A549 (cell line): ENCODE measurements at regions not wholly inside any gene's neighbourhood (a gene's known extent, or its start where the extent isn't known, plus 50 kb on each side); places are given as distances from the start of the nearest gene placed in this dataset.

ENCODE experiments used
- ATAC-seq, 2 experiments: fragments of 200-7000 bp in 1 of 2; fragments of >200 bp in 1 of 2; cut with Nextera tagmentation in 1 of 2; cut with Tn5 transposase in 1 of 2; 3 replicates each; pipeline versions ENCODE4 v1.8.0 to v1.9.1; 2018 to 2020; ENCODE audit warnings: mild to moderate bottlenecking in 1 of 2, moderate library complexity in 1 of 2
- CTCF ChIA-PET: fragments of 300-600 bp; sonication (Branson Sonifier 250); formaldehyde crosslinking; extraction: SDS; loops from one replicate; lab custom pipeline; 2021; ENCODE audit warnings: antibody characterized with exemption, inconsistent platforms; lab: Yijun Ruan, JAX
- POLR2A ChIA-PET: fragments of 350-600 bp; formaldehyde crosslinking; extraction: SDS; loops from one replicate; lab custom pipeline; 2021; ENCODE audit warnings: antibody characterized with exemption, inconsistent platforms; lab: Yijun Ruan, JAX
- DNase-seq, 2 experiments: peaks; one replicate each; pipeline versions ENCODE4 v3.0.0 to v3.0.0-alpha.2; 2011 to 2016; ENCODE audit warnings: low read depth in 1 of 2, low spot score in 1 of 2
- FAIRE-seq: peaks from 2 replicates; lab custom pipeline; 2011; peaks lifted over from hg19 to GRCh38; lab: Jason Lieb, UNC
- H3K27ac ChIP-seq, 2 experiments: fragments of >200 bp; sonication (Bioruptor Twin); formaldehyde crosslinking; 3 replicates each; pipeline ENCODE4 v1.5.1; 2016 to 2017
- H3K4me1 ChIP-seq: fragments of >200 bp; sonication (Bioruptor Twin); formaldehyde crosslinking; 3 replicates; pipeline ENCODE4 v1.6.1; 2016
- H3K4me2 ChIP-seq: fragments of >200 bp; sonication (Bioruptor Twin); formaldehyde crosslinking; 3 replicates; pipeline ENCODE4 v1.6.1; 2016
- H3K4me3 ChIP-seq: fragments of >200 bp; sonication (Bioruptor Twin); formaldehyde crosslinking; 3 replicates; pipeline ENCODE4 v1.5.1; 2016
- H3K9me3 ChIP-seq: fragments of >200 bp; sonication (Bioruptor Twin); formaldehyde crosslinking; 3 replicates; pipeline ENCODE4 v1.6.1; 2016
- BCL3 ChIP-seq: fragments of >200 bp; sonication (Bioruptor Twin); formaldehyde crosslinking; IDR thresholded peaks from 3 replicates; pipeline ENCODE4 v1.6.1; 2016
- CBX2 ChIP-seq: fragments of 200-600 bp; sonication (generic); IDR thresholded peaks from 2 replicates; pipeline ENCODE4 v1.6.1; 2016; ENCODE audit warnings: low read depth, mild to moderate bottlenecking, borderline replicate concordance
- CBX8 ChIP-seq: fragments of 200-600 bp; sonication (generic); IDR thresholded peaks from 2 replicates; pipeline ENCODE4 v1.6.1; 2016
- EHF ChIP-seq: fragments of 250-450 bp; sonication (Bioruptor Pico); IDR thresholded peaks from 2 replicates; pipeline ENCODE4 v1.5.0; 2020; ENCODE audit warnings: mild to moderate bottlenecking
- EP300 ChIP-seq, 2 experiments: fragments of >200 bp; sonication (Bioruptor Twin); formaldehyde crosslinking; IDR thresholded peaks; 2 replicates in 1 of 2; 3 replicates in 1 of 2; pipeline ENCODE4 v1.6.1; 2016 to 2017
- ESRRA ChIP-seq: fragments of 150-350 bp; IDR thresholded peaks from 2 replicates; pipeline ENCODE4 v1.6.1; 2014; ENCODE audit warnings: mild to moderate bottlenecking, low read length, borderline replicate concordance
- FOXS1 ChIP-seq: fragments of 250-450 bp; sonication (Bioruptor Pico); IDR thresholded peaks from 2 replicates; pipeline ENCODE4 v1.5.0; 2020; ENCODE audit warnings: mild to moderate bottlenecking, moderate library complexity
- HEYL ChIP-seq: fragments of 250-450 bp; sonication (Bioruptor Pico); IDR thresholded peaks from 2 replicates; pipeline ENCODE4 v1.8.0; 2021; ENCODE audit warnings: mild to moderate bottlenecking, moderate library complexity
- JUN ChIP-seq, 2 experiments: fragments of >200 bp; sonication (Bioruptor Twin); formaldehyde crosslinking; IDR thresholded peaks; 2 replicates in 1 of 2; 3 replicates in 1 of 2; pipeline ENCODE4 v1.6.1; 2016 to 2017
- KDM1A ChIP-seq: fragments of 200-600 bp; sonication (generic); IDR thresholded peaks from 2 replicates; pipeline ENCODE4 v1.6.1; 2016; ENCODE audit warnings: low read depth, mild to moderate bottlenecking
- MAFK ChIP-seq: fragments of 450-650 bp; IDR thresholded peaks from 2 replicates; pipeline ENCODE4 v1.6.1; 2014; ENCODE audit not compliant: partially characterized antibody
- MAX ChIP-seq: IDR thresholded peaks from 2 replicates; pipeline ENCODE4 v1.6.1; 2012
- MAZ ChIP-seq: fragments of 150-350 bp; IDR thresholded peaks from 2 replicates; pipeline ENCODE4 v1.6.1; 2014; ENCODE audit warnings: antibody characterized with exemption, low read depth, low read length, borderline replicate concordance
- NPAS2 ChIP-seq: fragments of 250-450 bp; sonication (Bioruptor Pico); IDR thresholded peaks from 2 replicates; pipeline ENCODE4 v1.8.0; 2022; ENCODE audit warnings: mild to moderate bottlenecking, moderate library complexity, borderline replicate concordance
- NR3C1 ChIP-seq: fragments of >200 bp; sonication (Bioruptor Twin); formaldehyde crosslinking; IDR thresholded peaks from 3 replicates; pipeline ENCODE4 v1.6.1; 2017
- RCOR1 ChIP-seq: fragments of 150-350 bp; IDR thresholded peaks from 2 replicates; pipeline ENCODE4 v1.6.1; 2014; ENCODE audit warnings: antibody characterized with exemption, low read length, low read depth
- RNF2 ChIP-seq: fragments of 200-600 bp; sonication (generic); IDR thresholded peaks from 2 replicates; pipeline ENCODE4 v1.6.1; 2016; ENCODE audit warnings: low read depth, mild to moderate bottlenecking, antibody characterized with exemption, moderate library complexity, borderline replicate concordance
- USF2 ChIP-seq: fragments of 450-650 bp; IDR thresholded peaks from 2 replicates; pipeline ENCODE4 v1.6.1; 2014; ENCODE audit warnings: antibody characterized with exemption
- ZFP36 ChIP-seq: fragments of 450-650 bp; IDR thresholded peaks from 2 replicates; pipeline ENCODE4 v1.6.1; 2014; ENCODE audit warnings: borderline replicate concordance; ENCODE audit not compliant: partially characterized antibody
- WGBS: methylation state at CpG from one replicate; pipeline ENCODE4 v1.1.6; 2017; ENCODE audit errors: missing lambda C conversion rate; 5-methylcytosine and 5-hydroxymethylcytosine counted together
- TF ChIP-seq, protein P1 (sequence below): fragments of 200-600 bp; sonication (generic); IDR thresholded peaks from 2 replicates; pipeline ENCODE4 v1.6.1; 2016; ENCODE audit warnings: antibody characterized with exemption, mild to moderate bottlenecking, moderate library complexity
- TF ChIP-seq, protein P2 (sequence below): fragments of >200 bp; sonication (Bioruptor Twin); formaldehyde crosslinking; IDR thresholded peaks from 3 replicates; pipeline ENCODE4 v1.5.1; 2016

- no peak overlapping the region for H3K4me2 ChIP-seq
- no peak for FAIRE-seq
- no peak overlapping the region for H3K27ac ChIP-seq
- ChIA-PET POLR2A (no interaction called here), CTCF (no interaction called here)
- TF ChIP-seq ESRRA (no peak), RCOR1 (no peak)
- no peak overlapping the region for H3K4me3 ChIP-seq
- H3K4me1 ChIP-seq, result no peaks in the 10 kb centered on the region
- ATAC-seq, result no peak
- DNase-seq, result no peak
- WGBS, result 0% methylated on average over 2 of the region's 2 CpGs
- no peaks in the 10 kb centered on the region; the same call in 2 of the 3 replicates for H3K9me3 ChIP-seq
Measured at GRCh38 chr13:55572862-55573261, 1567.9 kb upstream of the PRR20A start.

DNA sequence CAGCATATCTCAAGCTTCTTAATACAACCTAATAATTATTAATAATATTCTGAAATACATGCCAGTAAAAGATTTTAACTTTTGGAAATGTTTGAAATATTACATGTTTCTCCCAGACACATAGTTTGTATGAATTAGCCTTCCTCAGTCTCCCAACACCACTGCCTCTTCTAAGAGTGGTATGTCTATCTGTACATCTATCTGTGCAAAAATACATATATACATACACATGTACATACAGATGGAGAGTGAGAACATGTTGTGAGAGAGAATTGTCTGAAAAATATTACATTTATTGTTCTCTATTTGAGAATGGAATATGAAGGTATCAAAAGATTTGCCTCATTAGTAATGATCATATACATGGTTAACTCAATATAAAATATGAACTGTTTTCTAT, 1567.2 kb upstream of the PRR20A start:
- no peak for TF ChIP-seq CBX2
- TF ChIP-seq, protein P1, sequence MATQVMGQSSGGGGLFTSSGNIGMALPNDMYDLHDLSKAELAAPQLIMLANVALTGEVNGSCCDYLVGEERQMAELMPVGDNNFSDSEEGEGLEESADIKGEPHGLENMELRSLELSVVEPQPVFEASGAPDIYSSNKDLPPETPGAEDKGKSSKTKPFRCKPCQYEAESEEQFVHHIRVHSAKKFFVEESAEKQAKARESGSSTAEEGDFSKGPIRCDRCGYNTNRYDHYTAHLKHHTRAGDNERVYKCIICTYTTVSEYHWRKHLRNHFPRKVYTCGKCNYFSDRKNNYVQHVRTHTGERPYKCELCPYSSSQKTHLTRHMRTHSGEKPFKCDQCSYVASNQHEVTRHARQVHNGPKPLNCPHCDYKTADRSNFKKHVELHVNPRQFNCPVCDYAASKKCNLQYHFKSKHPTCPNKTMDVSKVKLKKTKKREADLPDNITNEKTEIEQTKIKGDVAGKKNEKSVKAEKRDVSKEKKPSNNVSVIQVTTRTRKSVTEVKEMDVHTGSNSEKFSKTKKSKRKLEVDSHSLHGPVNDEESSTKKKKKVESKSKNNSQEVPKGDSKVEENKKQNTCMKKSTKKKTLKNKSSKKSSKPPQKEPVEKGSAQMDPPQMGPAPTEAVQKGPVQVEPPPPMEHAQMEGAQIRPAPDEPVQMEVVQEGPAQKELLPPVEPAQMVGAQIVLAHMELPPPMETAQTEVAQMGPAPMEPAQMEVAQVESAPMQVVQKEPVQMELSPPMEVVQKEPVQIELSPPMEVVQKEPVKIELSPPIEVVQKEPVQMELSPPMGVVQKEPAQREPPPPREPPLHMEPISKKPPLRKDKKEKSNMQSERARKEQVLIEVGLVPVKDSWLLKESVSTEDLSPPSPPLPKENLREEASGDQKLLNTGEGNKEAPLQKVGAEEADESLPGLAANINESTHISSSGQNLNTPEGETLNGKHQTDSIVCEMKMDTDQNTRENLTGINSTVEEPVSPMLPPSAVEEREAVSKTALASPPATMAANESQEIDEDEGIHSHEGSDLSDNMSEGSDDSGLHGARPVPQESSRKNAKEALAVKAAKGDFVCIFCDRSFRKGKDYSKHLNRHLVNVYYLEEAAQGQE, result no peak
- no peak for TF ChIP-seq CBX8
- TF ChIP-seq BCL3, result no peak
- no peak for TF ChIP-seq ZFP36
- no peak for TF ChIP-seq EP300 (IDR thresholded peaks at IDR 0.05)
- no peak for TF ChIP-seq USF2
- no peak for TF ChIP-seq NPAS2 (CRISPR knock-in tag)
- no peak for TF ChIP-seq JUN (IDR thresholded peaks at IDR 0.05)
- TF ChIP-seq HEYL (CRISPR knock-in tag), result no peak
- FAIRE-seq (no peak), ATAC-seq (no peak), DNase-seq (no peak)
- H3K9me3 ChIP-seq, result no peaks in the 10 kb centered on the region; the same call in 2 of the 3 replicates
- H3K4me1 ChIP-seq, result no peaks in the 10 kb centered on the region
- H3K4me2 ChIP-seq, result no peak overlapping the region
- ChIA-PET POLR2A (no interaction called here), CTCF (no interaction called here)
- H3K4me3 ChIP-seq, result no peak overlapping the region
- no peak overlapping the region for H3K27ac ChIP-seq

GRCh38 chr13:55576389-55576788, 1564.3 kb upstream of the PRR20A start:
- FAIRE-seq (no peak), ATAC-seq (no peak), DNase-seq (no peak)
- H3K27ac ChIP-seq, result no peak overlapping the region
- WGBS, result 0% methylated on average over 2 of the region's 4 CpGs
- no peak overlapping the region for H3K4me2 ChIP-seq
- H3K9me3 ChIP-seq, result no peaks in the 10 kb centered on the region; the same call in 2 of the 3 replicates
- CTCF ChIA-PET, result no interaction called here
- H3K4me1 ChIP-seq, result no peaks in the 10 kb centered on the region
- POLR2A ChIA-PET, result no interaction called here
- no peak overlapping the region for H3K4me3 ChIP-seq
- TF ChIP-seq, protein P1, result no peak
- TF ChIP-seq EHF (CRISPR knock-in tag) (no peak), MAZ (no peak), FOXS1 (no peak), NPAS2 (CRISPR knock-in tag) (no peak), RNF2 (no peak), KDM1A (no peak), MAX (no peak), NR3C1 (no peak), MAFK (no peak)
- TF ChIP-seq, protein P2, sequence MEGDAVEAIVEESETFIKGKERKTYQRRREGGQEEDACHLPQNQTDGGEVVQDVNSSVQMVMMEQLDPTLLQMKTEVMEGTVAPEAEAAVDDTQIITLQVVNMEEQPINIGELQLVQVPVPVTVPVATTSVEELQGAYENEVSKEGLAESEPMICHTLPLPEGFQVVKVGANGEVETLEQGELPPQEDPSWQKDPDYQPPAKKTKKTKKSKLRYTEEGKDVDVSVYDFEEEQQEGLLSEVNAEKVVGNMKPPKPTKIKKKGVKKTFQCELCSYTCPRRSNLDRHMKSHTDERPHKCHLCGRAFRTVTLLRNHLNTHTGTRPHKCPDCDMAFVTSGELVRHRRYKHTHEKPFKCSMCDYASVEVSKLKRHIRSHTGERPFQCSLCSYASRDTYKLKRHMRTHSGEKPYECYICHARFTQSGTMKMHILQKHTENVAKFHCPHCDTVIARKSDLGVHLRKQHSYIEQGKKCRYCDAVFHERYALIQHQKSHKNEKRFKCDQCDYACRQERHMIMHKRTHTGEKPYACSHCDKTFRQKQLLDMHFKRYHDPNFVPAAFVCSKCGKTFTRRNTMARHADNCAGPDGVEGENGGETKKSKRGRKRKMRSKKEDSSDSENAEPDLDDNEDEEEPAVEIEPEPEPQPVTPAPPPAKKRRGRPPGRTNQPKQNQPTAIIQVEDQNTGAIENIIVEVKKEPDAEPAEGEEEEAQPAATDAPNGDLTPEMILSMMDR, result no peak
